CD14-positive monocyte (primary cell): ENCODE measurements at regions not wholly inside any gene's neighbourhood (a gene's known extent, or its start where the extent isn't known, plus 50 kb on each side); places are given as distances from the start of the nearest gene placed in this dataset.
"Not testable (repeated sequence)": the region's sequence is repeated elsewhere in the genome, so short reads cannot be mapped to it uniquely, and the experiment has no call there.

ENCODE experiments used
- DNase-seq, 3 donors: peaks; one replicate each; pipeline ENCODE4 v3.0.0-alpha.2; 2011 to 2022
- H2AFZ ChIP-seq: 2 replicates; pipeline ENCODE4 v1.6.0; 2012; ENCODE audit warnings: mild to moderate bottlenecking, low read depth, low read length, inconsistent platforms; ENCODE audit not compliant: insufficient read depth, poor library complexity, severe bottlenecking
- H3K27ac ChIP-seq, 2 donors: 1 replicate in 1 of 2; 2 replicates in 1 of 2; pipeline ENCODE4 v1.5.1; 2012 to 2013; ENCODE audit warnings: low read length in 2 of 2, control low read depth in 1 of 2, inconsistent platforms in 1 of 2, low read depth in 1 of 2, mild to moderate bottlenecking in 1 of 2
- H3K27me3 ChIP-seq, 2 donors: one replicate each; pipeline versions ENCODE4 v1.6.0 to v1.6.1; 2011 to 2013; ENCODE audit warnings: low read length in 2 of 2; ENCODE audit not compliant: control insufficient read depth in 2 of 2, insufficient read depth in 2 of 2
- H3K36me3 ChIP-seq, 2 donors: replicated peaks in 1 of 2; 1 replicate in 1 of 2; 2 replicates in 1 of 2; pipeline versions ENCODE4 v1.5.1 to v1.6.1; 2012 to 2013; ENCODE audit warnings: low read length in 2 of 2, control low read depth in 1 of 2, inconsistent platforms in 1 of 2, mild to moderate bottlenecking in 1 of 2; ENCODE audit not compliant: insufficient read depth in 2 of 2, control insufficient read depth in 1 of 2
- H3K4me1 ChIP-seq, 2 donors: 1 replicate in 1 of 2; 2 replicates in 1 of 2; pipeline versions ENCODE4 v1.5.1 to v1.6.1; 2012 to 2013; ENCODE audit warnings: low read length in 2 of 2, control low read depth in 1 of 2, inconsistent platforms in 1 of 2, mild to moderate bottlenecking in 1 of 2, moderate library complexity in 1 of 2; ENCODE audit not compliant: insufficient read depth in 2 of 2, control insufficient read depth in 1 of 2
- H3K4me2 ChIP-seq: replicated peaks from 2 replicates; pipeline ENCODE3; 2012; ENCODE audit warnings: low read length, moderate library complexity, mild to moderate bottlenecking; ENCODE audit not compliant: poor library complexity, severe bottlenecking; ENCODE audit errors: extremely low read depth
- H3K4me3 ChIP-seq, 3 experiments: fragments of 200-600 bp in 1 of 3; sonication (generic) in 1 of 3; replicated peaks in 1 of 3; 1 replicate in 2 of 3; 2 replicates in 1 of 3; pipeline ENCODE4 v1.5.1; 2011 to 2013; ENCODE audit warnings: low read length in 3 of 3, mild to moderate bottlenecking in 3 of 3, control low read depth in 2 of 3, low read depth in 2 of 3, inconsistent platforms in 1 of 3, moderate library complexity in 1 of 3
- H3K79me2 ChIP-seq: 2 replicates; pipeline ENCODE4 v1.6.0; 2012; ENCODE audit warnings: mild to moderate bottlenecking, control low read depth, inconsistent platforms, low read length, moderate library complexity; ENCODE audit not compliant: insufficient read depth
- H3K9ac ChIP-seq: 2 replicates; pipeline ENCODE4 v1.6.0; 2017; ENCODE audit warnings: low read length, mild to moderate bottlenecking; ENCODE audit not compliant: insufficient read depth, poor library complexity, severe bottlenecking
- H3K9me3 ChIP-seq, 2 donors: replicated peaks in 1 of 2; 1 replicate in 1 of 2; 2 replicates in 1 of 2; pipeline versions ENCODE4 v1.5.1 to v1.6.1; 2012 to 2013; ENCODE audit warnings: low read length in 2 of 2, control low read depth in 1 of 2; ENCODE audit not compliant: control insufficient read depth in 1 of 2, insufficient read depth in 1 of 2
- H4K20me1 ChIP-seq: 2 replicates; pipeline ENCODE4 v1.6.0; 2012; ENCODE audit warnings: mild to moderate bottlenecking, low read length, control low read depth, moderate library complexity; ENCODE audit not compliant: insufficient read depth
- H3K27ac Mint-ChIP-seq, 7 donors: one replicate each; pipeline ENCODE4 v1.8.0; 2020; ENCODE audit warnings: mild to moderate bottlenecking in 7 of 7, mixed read lengths in 7 of 7, moderate library complexity in 6 of 7, inconsistent platforms in 2 of 7
- H3K27me3 Mint-ChIP-seq, 3 donors: one replicate each; pipeline ENCODE4 v1.8.0; 2021 to 2022; ENCODE audit warnings: low read depth in 3 of 3, mild to moderate bottlenecking in 3 of 3, mixed read lengths in 3 of 3, moderate library complexity in 3 of 3, inconsistent platforms in 1 of 3
- H3K36me3 Mint-ChIP-seq, 2 donors: one replicate each; pipeline ENCODE4 v1.8.0; 2020; ENCODE audit warnings: mixed read lengths in 2 of 2, inconsistent platforms in 1 of 2, mild to moderate bottlenecking in 1 of 2
- H3K4me1 Mint-ChIP-seq: one replicate; pipeline ENCODE4 v1.8.0; 2020; ENCODE audit warnings: mild to moderate bottlenecking, mixed read lengths
- H3K4me3 Mint-ChIP-seq, 2 donors: one replicate each; pipeline ENCODE4 v1.8.0; 2020; ENCODE audit warnings: mild to moderate bottlenecking in 2 of 2, mixed read lengths in 2 of 2, moderate library complexity in 1 of 2
- H3K9me3 Mint-ChIP-seq, 7 donors: one replicate each; pipeline ENCODE4 v1.8.0; 2020 to 2022; ENCODE audit warnings: mixed read lengths in 7 of 7, mild to moderate bottlenecking in 6 of 7, moderate library complexity in 6 of 7, inconsistent platforms in 2 of 7
- WGBS: methylation state at CpG from one replicate; pipeline ENCODE4 v1.1.5; 2013; ENCODE audit warnings: missing lambda C conversion rate; ENCODE audit not compliant: insufficient coverage; 5-methylcytosine and 5-hydroxymethylcytosine counted together
- intact Hi-C, 2 donors: fragments of 100-400 bp; cut with micrococcal nuclease; formaldehyde crosslinking; loops; one replicate each; pipeline versions ENCODE4 v1.15.0 to v1.15.1; 2023
- TF ChIP-seq, protein P1 (sequence below): fragments of 200-600 bp; IDR thresholded peaks from one replicate; pipeline ENCODE4 v1.8.0; 2022; ENCODE audit warnings: antibody characterized with exemption, mild to moderate bottlenecking

DNA sequence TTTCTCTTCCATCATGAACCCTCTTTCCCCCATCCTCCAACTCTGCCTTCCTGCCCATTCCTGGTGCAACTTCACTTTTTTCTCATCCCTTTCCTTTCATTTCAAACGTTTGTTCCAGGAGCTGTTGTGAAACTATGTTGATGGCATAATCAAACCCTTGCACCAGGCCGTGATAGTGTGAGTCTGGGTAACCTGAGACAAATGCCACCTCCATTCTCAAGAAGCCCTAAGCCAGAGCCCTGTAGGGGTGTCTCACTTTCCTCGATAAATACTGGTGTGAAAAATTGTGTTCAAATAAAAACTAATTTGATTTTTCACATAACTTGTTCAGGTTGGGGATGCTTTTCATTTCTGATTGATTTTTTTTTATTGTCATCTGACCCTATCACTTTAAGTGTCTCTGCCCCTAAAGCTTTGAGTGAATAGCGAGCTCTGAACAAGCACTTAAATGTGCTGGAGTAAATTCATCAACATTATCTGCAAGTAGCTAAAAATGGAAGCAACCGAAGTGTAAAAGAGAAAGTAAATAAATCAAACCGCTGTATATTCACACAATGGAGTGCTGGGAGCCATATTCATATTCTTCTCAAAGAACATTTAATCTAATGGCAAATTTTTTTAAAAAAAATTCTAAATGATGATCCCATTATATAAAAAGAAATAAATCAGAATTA is 303.1 kb upstream of the CDYL start:
- no peaks in the 10 kb centered on the region for H3K4me1 Mint-ChIP-seq
- no peak overlapping the region for H3K27ac ChIP-seq
- no peak for DNase-seq
- no peak overlapping the region for H3K4me3 Mint-ChIP-seq
- H3K36me3 Mint-ChIP-seq, result no peaks in the 10 kb centered on the region
- H3K9me3 Mint-ChIP-seq, result peaks cover 14 to 38% (median 33%) of the 10 kb centered on the region in 7 donors
- no peak overlapping the region for H3K4me2 ChIP-seq
- WGBS, result no CpG with 5 or more reads among the region's 6 CpGs
- no peaks in the 10 kb centered on the region for H3K36me3 ChIP-seq
- H3K27ac Mint-ChIP-seq, result no peak overlapping the region
- TF ChIP-seq, protein P1, sequence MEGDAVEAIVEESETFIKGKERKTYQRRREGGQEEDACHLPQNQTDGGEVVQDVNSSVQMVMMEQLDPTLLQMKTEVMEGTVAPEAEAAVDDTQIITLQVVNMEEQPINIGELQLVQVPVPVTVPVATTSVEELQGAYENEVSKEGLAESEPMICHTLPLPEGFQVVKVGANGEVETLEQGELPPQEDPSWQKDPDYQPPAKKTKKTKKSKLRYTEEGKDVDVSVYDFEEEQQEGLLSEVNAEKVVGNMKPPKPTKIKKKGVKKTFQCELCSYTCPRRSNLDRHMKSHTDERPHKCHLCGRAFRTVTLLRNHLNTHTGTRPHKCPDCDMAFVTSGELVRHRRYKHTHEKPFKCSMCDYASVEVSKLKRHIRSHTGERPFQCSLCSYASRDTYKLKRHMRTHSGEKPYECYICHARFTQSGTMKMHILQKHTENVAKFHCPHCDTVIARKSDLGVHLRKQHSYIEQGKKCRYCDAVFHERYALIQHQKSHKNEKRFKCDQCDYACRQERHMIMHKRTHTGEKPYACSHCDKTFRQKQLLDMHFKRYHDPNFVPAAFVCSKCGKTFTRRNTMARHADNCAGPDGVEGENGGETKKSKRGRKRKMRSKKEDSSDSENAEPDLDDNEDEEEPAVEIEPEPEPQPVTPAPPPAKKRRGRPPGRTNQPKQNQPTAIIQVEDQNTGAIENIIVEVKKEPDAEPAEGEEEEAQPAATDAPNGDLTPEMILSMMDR, result no peak
- intact Hi-C loops, result no loop called here
- no peak overlapping the region for H3K9ac ChIP-seq
- no peak overlapping the region for H3K4me3 ChIP-seq
- H2AFZ ChIP-seq, result no peak overlapping the region
- no peaks in the 10 kb centered on the region for H3K79me2 ChIP-seq
- no peaks in the 10 kb centered on the region for H4K20me1 ChIP-seq
- no peaks in the 10 kb centered on the region for H3K4me1 ChIP-seq
- peaks cover 3 to 7% (median 4%) of the 10 kb centered on the region in 3 donors for H3K27me3 Mint-ChIP-seq
- no peaks in the 10 kb centered on the region for H3K27me3 ChIP-seq
- peaks cover 26 to 35% of the 10 kb centered on the region in 2 donors for H3K9me3 ChIP-seq

DNA sequence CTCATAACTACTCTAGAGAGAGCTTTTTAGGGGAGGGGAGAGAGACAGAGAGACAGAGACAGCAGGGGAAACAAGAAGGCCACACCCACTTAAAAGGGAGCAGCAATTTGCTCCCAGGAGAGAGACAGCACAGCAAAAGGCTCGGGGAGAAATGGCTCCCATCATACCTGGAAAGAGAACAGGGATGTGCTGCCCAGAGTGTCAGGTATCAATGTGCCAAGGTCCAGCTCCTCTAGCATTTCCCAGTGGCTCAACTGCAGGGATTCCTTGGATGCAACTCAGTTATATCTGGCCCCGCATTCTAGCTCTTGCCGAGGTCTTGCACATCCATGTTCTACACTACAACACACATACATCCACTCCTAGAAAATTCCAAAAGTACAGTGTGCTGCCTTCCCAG is 304.0 kb upstream of the CDYL start:
- Histone ChIP-seq H2AFZ (no peak overlapping the region), H3K79me2 (no peaks in the 10 kb centered on the region), H3K4me1 (no peaks in the 10 kb centered on the region), H3K4me2 (no peak overlapping the region), H3K27ac (no peak overlapping the region), H4K20me1 (no peaks in the 10 kb centered on the region), H3K9me3 (peaks cover 26 to 35% of the 10 kb centered on the region in 2 donors), H3K4me3 (no peak overlapping the region), H3K36me3 (no peaks in the 10 kb centered on the region), H3K9ac (no peak overlapping the region), H3K27me3 (no peaks in the 10 kb centered on the region)
- 88% methylated on average over 3 of the region's 3 CpGs for WGBS
- H3K4me3 Mint-ChIP-seq, result no peak overlapping the region
- intact Hi-C loops, result no loop called here
- H3K4me1 Mint-ChIP-seq, result no peaks in the 10 kb centered on the region
- peaks cover 14 to 40% (median 34%) of the 10 kb centered on the region in 7 donors for H3K9me3 Mint-ChIP-seq
- DNase-seq, result no peak
- H3K27ac Mint-ChIP-seq, result no peak overlapping the region
- peaks cover 3 to 7% (median 6%) of the 10 kb centered on the region in 3 donors for H3K27me3 Mint-ChIP-seq
- H3K36me3 Mint-ChIP-seq, result no peaks in the 10 kb centered on the region
- TF ChIP-seq, protein P1, result no peak

DNA sequence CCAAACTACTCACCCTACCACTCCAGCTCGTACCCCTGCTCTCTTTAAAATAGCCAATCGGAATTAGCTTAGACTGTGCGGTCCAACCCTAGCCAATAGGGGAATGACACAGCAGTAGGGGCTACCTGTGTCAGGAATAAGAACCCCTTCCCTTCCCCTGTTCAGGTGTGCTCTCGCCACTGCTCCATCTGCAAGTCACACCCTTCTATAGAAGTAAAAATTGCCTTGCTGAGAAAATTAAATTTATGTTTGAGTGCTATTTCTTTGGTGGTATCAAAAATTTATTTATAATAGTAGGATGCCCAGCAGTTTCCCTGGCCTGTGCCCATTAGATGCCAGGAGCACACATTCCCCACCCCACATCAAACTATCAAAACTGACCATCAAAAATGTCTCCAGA is 304.7 kb upstream of the CDYL start:
- H3K79me2 ChIP-seq, H3K36me3 ChIP-seq, H3K9ac ChIP-seq, H3K36me3 Mint-ChIP-seq, H3K27me3 ChIP-seq, H3K4me3 Mint-ChIP-seq, H3K4me2 ChIP-seq, intact Hi-C loops, H3K27ac ChIP-seq, H3K27me3 Mint-ChIP-seq, H2AFZ ChIP-seq, H3K4me1 ChIP-seq, H4K20me1 ChIP-seq, H3K27ac Mint-ChIP-seq, H3K4me3 ChIP-seq, H3K4me1 Mint-ChIP-seq, DNase-seq: not testable (repeated sequence)
- H3K9me3 Mint-ChIP-seq, result peaks cover 14 to 40% (median 34%) of the 10 kb centered on the region in 7 donors
- H3K9me3 ChIP-seq, result peaks cover 26 to 34% of the 10 kb centered on the region in 2 donors
- 100% methylated on average over 1 of the region's 4 CpGs for WGBS
